K562 (cell line): ENCODE measurements at regions not wholly inside any gene's neighbourhood (a gene's known extent, or its start where the extent isn't known, plus 50 kb on each side); places are given as distances from the start of the nearest gene placed in this dataset.

Experiments used
- ATAC-seq: fragments of 200-7000 bp; cut with Tn5 transposase; 3 replicates; pipeline ENCODE4 v1.9.1; 2020; ENCODE audit warnings: moderate library complexity
- BruUV-seq: library from RNA; stranded (reverse); fragments of 400-500 nt; replicated peaks from 2 replicates; lab custom pipeline; 2021; lab: Mats Ljungman, UMichigan
- CTCF ChIA-PET: fragments of 300-600 bp; formaldehyde crosslinking; extraction: SDS; loops from one replicate; lab custom pipeline; 2021; ENCODE audit warnings: low intra/inter-chr PET ratio; lab: Yijun Ruan, JAX
- POLR2A ChIA-PET: fragments of 300-600, 350-650 bp; sonication (Branson Sonifier 250); formaldehyde crosslinking; extraction: SDS; loops from one replicate; lab custom pipeline; 2021; ENCODE audit warnings: antibody characterized with exemption, inconsistent platforms; lab: Yijun Ruan, JAX
- DNase-seq, 4 experiments: peaks; one replicate each; pipeline versions ENCODE4 v3.0.0 to v3.0.0-alpha.2; 2011 to 2018; ENCODE audit warnings: low spot score in 3 of 4, mixed read lengths in 3 of 4; ENCODE audit errors: extremely low read depth in 1 of 4
- FAIRE-seq: peaks from 2 replicates; lab custom pipeline; 2011; peaks lifted over from hg19 to GRCh38; lab: Jason Lieb, UNC
- H2AFZ ChIP-seq: 2 replicates; pipeline ENCODE4 v1.6.0; 2011; ENCODE audit warnings: low read depth, low read length, control low read depth, inconsistent platforms
- H3K27ac ChIP-seq: fragments of 200-600 bp; 3 replicates; pipeline ENCODE4 v1.8.0; 2011; ENCODE audit warnings: low read depth, mild to moderate bottlenecking, control low read depth, inconsistent platforms, low read length, moderate library complexity, mixed read lengths; ENCODE audit errors: extremely low read depth
- H3K27me3 ChIP-seq, 2 experiments: fragments of 300-600 bp in 1 of 2; 2 replicates in 1 of 2; 3 replicates in 1 of 2; pipeline versions ENCODE4 v1.6.0 to v1.8.0; 2011; ENCODE audit warnings: inconsistent platforms in 2 of 2, low read length in 2 of 2, mild to moderate bottlenecking in 1 of 2, mixed read lengths in 1 of 2, moderate library complexity in 1 of 2; ENCODE audit not compliant: control insufficient read depth in 2 of 2, insufficient read depth in 2 of 2
- H3K36me3 ChIP-seq: fragments of 300-600 bp; 3 replicates; pipeline ENCODE4 v1.8.0; 2011; ENCODE audit warnings: mild to moderate bottlenecking, low read length, inconsistent platforms; ENCODE audit not compliant: control insufficient read depth, insufficient read depth
- H3K4me1 ChIP-seq, 2 experiments: fragments of 200-600 bp in 1 of 2; replicated peaks in 1 of 2; 2 replicates in 1 of 2; 3 replicates in 1 of 2; pipeline versions ENCODE4 v1.5.1 to v1.8.0; 2011; ENCODE audit warnings: inconsistent platforms in 2 of 2, low read length in 2 of 2, mild to moderate bottlenecking in 1 of 2, mixed read lengths in 1 of 2, moderate library complexity in 1 of 2; ENCODE audit not compliant: control insufficient read depth in 2 of 2, insufficient read depth in 2 of 2
- H3K4me2 ChIP-seq: 2 replicates; pipeline ENCODE4 v1.6.1; 2011; ENCODE audit warnings: low read length, control low read depth, inconsistent platforms, mixed read lengths; ENCODE audit not compliant: insufficient read depth
- H3K4me3 ChIP-seq: fragments of 200-600 bp; sonication (generic), shearing (Covaris generic); 2 replicates; pipeline ENCODE4 v1.5.1; 2016; ENCODE audit warnings: control low read depth, inconsistent platforms
- H3K79me2 ChIP-seq: fragments of 200-600 bp; 3 replicates; pipeline ENCODE4 v1.8.0; 2011; ENCODE audit warnings: low read length, inconsistent platforms; ENCODE audit not compliant: control insufficient read depth, insufficient read depth
- H3K9ac ChIP-seq, 2 experiments: 2 replicates each; pipeline versions ENCODE4 v1.6.0 to v1.6.1; 2011; ENCODE audit warnings: low read depth in 2 of 2, low read length in 2 of 2, control low read depth in 1 of 2, inconsistent platforms in 1 of 2, mild to moderate bottlenecking in 1 of 2, mixed read lengths in 1 of 2; ENCODE audit not compliant: insufficient read depth in 1 of 2
- H3K9me1 ChIP-seq: one replicate; pipeline ENCODE4 v1.6.0; 2011; ENCODE audit warnings: inconsistent platforms, mild to moderate bottlenecking, low read length, moderate library complexity; ENCODE audit not compliant: control insufficient read depth, insufficient read depth
- H3K9me3 ChIP-seq: replicated peaks from 2 replicates; pipeline ENCODE4 v1.5.1; 2011; ENCODE audit warnings: low read depth, low read length, inconsistent platforms; ENCODE audit not compliant: control insufficient read depth, insufficient read depth
- H4K20me1 ChIP-seq: replicated peaks from 2 replicates; pipeline ENCODE4 v1.6.1; 2011; ENCODE audit warnings: low read length, inconsistent platforms, mixed read lengths; ENCODE audit not compliant: control insufficient read depth, insufficient read depth
- DACH1 ChIP-seq: fragments of 450-650 bp; IDR thresholded peaks from 2 replicates; pipeline ENCODE4 v1.6.1; 2018; ENCODE audit not compliant: partially characterized antibody
- ELF1 ChIP-seq: fragments of 200-800 bp; sonication (Bioruptor generic); IDR thresholded peaks from 2 replicates; pipeline ENCODE4 v1.6.1; 2016; ENCODE audit warnings: missing genetic modification characterization, missing compliant biosample characterization
- EP300 ChIP-seq: IDR thresholded peaks from 2 replicates; pipeline ENCODE4 v1.6.1; 2012; ENCODE audit warnings: low read length, improper control_type of control experiment
- GTF2A2 ChIP-seq: IDR thresholded peaks from 2 replicates; pipeline ENCODE4 v1.6.1; 2016; ENCODE audit warnings: mild to moderate bottlenecking, missing genetic modification characterization, missing compliant biosample characterization
- LARP7 ChIP-seq: fragments of 450-650 bp; IDR thresholded peaks from 2 replicates; pipeline ENCODE4 v1.6.1; 2016
- RAD51 ChIP-seq: fragments of 450-650 bp; IDR thresholded peaks from 2 replicates; pipeline ENCODE4 v1.7.1; 2016; ENCODE audit warnings: low read depth, mild to moderate bottlenecking, borderline replicate concordance
- TBP ChIP-seq: optimal IDR thresholded peaks from 2 replicates; pipeline ENCODE3; 2011; ENCODE audit warnings: low read depth, low read length, improper control_type of control experiment
- ZKSCAN8 ChIP-seq: fragments of 200-800 bp; sonication (Bioruptor generic); IDR thresholded peaks from 2 replicates; pipeline ENCODE4 v1.6.1; 2016; ENCODE audit warnings: missing genetic modification characterization, missing compliant biosample characterization
- ZNF79 ChIP-seq: fragments of 250-450 bp; sonication (Bioruptor Pico); IDR thresholded peaks from 2 replicates; pipeline ENCODE4 v1.4.0; 2020; ENCODE audit warnings: low read depth, mild to moderate bottlenecking, moderate library complexity
- ZSCAN29 ChIP-seq: fragments of 450-650 bp; IDR thresholded peaks from 2 replicates; pipeline ENCODE4 v1.6.1; 2017
- WGBS: fragments of 100-300 bp; shearing (Covaris generic); methylation state at CpG from one replicate; pipeline ENCODE4 v1.1.6; 2016; ENCODE audit warnings: low coverage, mixed read lengths; ENCODE audit not compliant: insufficient coverage; ENCODE audit errors: missing lambda C conversion rate; 5-methylcytosine and 5-hydroxymethylcytosine counted together
- in situ Hi-C: fragments of 300-500 bp; cut with MboI; formaldehyde crosslinking; loops from 4 replicates; pipeline ENCODE4 v1.15.0; 2018; ENCODE audit warnings: inconsistent platforms, mixed read lengths
- intact Hi-C: fragments of 100-400 bp; cut with micrococcal nuclease; formaldehyde crosslinking; loops from 2 replicates; pipeline ENCODE4 v1.14.2; 2022
- TF ChIP-seq, protein P1 (sequence below): sonication (generic); formaldehyde crosslinking; IDR thresholded peaks from 2 replicates; pipeline ENCODE4 v1.9.0; 2022; ENCODE audit warnings: mild to moderate bottlenecking, missing genetic modification reagents
- TF ChIP-seq, protein P2 (sequence below): fragments of 450-650 bp; IDR thresholded peaks from 2 replicates; pipeline ENCODE4 v1.6.1; 2016; ENCODE audit warnings: low read depth
- TF ChIP-seq, protein P3 (sequence below): sonication (generic); formaldehyde crosslinking; IDR thresholded peaks from 2 replicates; pipeline ENCODE4 v1.8.1; 2023; ENCODE audit warnings: mild to moderate bottlenecking, missing genetic modification reagents, moderate library complexity

- Histone ChIP-seq H3K4me1 (no peaks in the 10 kb centered on the region), H3K79me2 (no peaks in the 10 kb centered on the region), H3K9ac (no peak overlapping the region), H3K36me3 (no peaks in the 10 kb centered on the region), H3K4me2 (no peak overlapping the region), H3K4me3 (no peak overlapping the region), H3K27ac (no peak overlapping the region), H4K20me1 (no peaks in the 10 kb centered on the region; the same call in 1 of the 2 replicates), H3K27me3 (peaks cover 29 to 45% of the 10 kb centered on the region in 2 experiments), H3K9me1 (no peaks in the 10 kb centered on the region), H2AFZ (no peak overlapping the region), H3K9me3 (no peaks in the 10 kb centered on the region)
- ChIA-PET POLR2A (interaction anchor here (1.0 kb wide), 1 partner anchor 52 kb away, joined by 3 read pairs; no protein-coding TSS in a partner anchor), CTCF (no interaction called here)
- BruUV-seq = no TSS peak
- WGBS = 2% methylated on average over 4 of the region's 4 CpGs
- no peak for DNase-seq
- FAIRE-seq = no peak
- intact Hi-C loops (loop anchor here (10.0 kb wide), 1 partner anchor 188 kb away; no protein-coding TSS in a partner anchor), in situ Hi-C loops (no loop called here)
- no peak for ATAC-seq
- TF ChIP-seq DACH1 (no peak), LARP7 (no peak), ZSCAN29 (no peak), ZKSCAN8 (no peak), RAD51 (no peak), ELF1 (no peak), GTF2A2 (tag) (no peak), TBP (no peak), ZNF79 (CRISPR knock-in tag) (no peak), EP300 (no peak)
- TF ChIP-seq, protein P1, sequence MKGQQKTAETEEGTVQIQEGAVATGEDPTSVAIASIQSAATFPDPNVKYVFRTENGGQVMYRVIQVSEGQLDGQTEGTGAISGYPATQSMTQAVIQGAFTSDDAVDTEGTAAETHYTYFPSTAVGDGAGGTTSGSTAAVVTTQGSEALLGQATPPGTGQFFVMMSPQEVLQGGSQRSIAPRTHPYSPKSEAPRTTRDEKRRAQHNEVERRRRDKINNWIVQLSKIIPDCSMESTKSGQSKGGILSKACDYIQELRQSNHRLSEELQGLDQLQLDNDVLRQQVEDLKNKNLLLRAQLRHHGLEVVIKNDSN (CRISPR knock-in tag) = no peak
- TF ChIP-seq, protein P2, sequence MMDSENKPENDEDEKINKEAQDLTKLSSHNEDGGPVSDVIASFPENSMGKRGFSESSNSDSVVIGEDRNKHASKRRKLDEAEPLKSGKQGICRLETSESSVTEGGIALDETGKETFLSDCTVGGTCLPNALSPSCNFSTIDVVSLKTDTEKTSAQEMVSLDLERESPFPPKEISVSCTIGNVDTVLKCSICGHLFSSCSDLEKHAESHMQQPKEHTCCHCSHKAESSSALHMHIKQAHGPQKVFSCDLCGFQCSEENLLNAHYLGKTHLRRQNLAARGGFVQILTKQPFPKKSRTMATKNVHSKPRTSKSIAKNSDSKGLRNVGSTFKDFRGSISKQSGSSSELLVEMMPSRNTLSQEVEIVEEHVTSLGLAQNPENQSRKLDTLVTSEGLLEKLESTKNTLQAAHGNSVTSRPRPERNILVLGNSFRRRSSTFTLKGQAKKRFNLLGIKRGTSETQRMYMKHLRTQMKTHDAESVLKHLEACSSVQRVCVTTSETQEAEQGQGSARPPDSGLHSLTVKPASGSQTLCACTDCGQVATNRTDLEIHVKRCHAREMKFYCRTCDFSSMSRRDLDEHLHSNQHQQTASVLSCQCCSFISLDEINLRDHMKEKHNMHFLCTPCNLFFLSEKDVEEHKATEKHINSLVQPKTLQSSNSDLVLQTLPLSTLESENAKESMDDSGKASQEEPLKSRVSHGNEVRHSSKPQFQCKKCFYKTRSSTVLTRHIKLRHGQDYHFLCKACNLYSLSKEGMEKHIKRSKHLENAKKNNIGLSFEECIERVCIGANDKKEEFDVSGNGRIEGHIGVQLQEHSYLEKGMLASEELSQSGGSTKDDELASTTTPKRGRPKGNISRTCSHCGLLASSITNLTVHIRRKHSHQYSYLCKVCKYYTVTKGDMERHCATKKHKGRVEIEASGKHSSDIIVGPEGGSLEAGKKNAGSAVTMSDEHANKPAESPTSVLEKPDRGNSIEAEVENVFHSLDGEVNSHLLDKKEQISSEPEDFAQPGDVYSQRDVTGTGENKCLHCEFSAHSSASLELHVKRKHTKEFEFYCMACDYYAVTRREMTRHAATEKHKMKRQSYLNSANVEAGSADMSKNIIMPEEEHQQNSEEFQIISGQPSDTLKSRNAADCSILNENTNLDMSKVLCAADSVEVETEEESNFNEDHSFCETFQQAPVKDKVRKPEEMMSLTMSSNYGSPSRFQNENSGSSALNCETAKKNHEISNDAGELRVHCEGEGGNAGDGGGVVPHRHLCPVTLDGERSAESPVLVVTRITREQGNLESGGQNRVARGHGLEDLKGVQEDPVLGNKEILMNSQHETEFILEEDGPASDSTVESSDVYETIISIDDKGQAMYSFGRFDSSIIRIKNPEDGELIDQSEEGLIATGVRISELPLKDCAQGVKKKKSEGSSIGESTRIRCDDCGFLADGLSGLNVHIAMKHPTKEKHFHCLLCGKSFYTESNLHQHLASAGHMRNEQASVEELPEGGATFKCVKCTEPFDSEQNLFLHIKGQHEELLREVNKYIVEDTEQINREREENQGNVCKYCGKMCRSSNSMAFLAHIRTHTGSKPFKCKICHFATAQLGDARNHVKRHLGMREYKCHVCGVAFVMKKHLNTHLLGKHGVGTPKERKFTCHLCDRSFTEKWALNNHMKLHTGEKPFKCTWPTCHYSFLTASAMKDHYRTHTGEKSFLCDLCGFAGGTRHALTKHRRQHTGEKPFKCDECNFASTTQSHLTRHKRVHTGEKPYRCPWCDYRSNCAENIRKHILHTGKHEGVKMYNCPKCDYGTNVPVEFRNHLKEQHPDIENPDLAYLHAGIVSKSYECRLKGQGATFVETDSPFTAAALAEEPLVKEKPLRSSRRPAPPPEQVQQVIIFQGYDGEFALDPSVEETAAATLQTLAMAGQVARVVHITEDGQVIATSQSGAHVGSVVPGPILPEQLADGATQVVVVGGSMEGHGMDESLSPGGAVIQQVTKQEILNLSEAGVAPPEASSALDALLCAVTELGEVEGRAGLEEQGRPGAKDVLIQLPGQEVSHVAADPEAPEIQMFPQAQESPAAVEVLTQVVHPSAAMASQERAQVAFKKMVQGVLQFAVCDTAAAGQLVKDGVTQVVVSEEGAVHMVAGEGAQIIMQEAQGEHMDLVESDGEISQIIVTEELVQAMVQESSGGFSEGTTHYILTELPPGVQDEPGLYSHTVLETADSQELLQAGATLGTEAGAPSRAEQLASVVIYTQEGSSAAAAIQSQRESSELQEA = no peak
- TF ChIP-seq, protein P3, sequence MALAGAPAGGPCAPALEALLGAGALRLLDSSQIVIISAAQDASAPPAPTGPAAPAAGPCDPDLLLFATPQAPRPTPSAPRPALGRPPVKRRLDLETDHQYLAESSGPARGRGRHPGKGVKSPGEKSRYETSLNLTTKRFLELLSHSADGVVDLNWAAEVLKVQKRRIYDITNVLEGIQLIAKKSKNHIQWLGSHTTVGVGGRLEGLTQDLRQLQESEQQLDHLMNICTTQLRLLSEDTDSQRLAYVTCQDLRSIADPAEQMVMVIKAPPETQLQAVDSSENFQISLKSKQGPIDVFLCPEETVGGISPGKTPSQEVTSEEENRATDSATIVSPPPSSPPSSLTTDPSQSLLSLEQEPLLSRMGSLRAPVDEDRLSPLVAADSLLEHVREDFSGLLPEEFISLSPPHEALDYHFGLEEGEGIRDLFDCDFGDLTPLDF (CRISPR knock-in tag) = no peak
These were observed 248.5 kb downstream of the VAPA start for GRCh38 chr18:10162340-10162739.
